ENCODE measurements at regions not wholly inside any gene's neighbourhood (a gene's known extent, or its start where the extent isn't known, plus 50 kb on each side); places are given as distances from the start of the nearest gene placed in this dataset.

GRCh38 chr6:25222006-25222678 lies 57.0 kb upstream of the CARMIL1 start:
- TF ChIP-seq GATA2 (IDR thresholded peaks at IDR 0.05; ENCODE audit: low read depth, low read length) (no peak), GATA3 (IDR thresholded peaks at IDR 0.05; ENCODE audit: low read depth, low read length) (no peak)
